A673 (cell line): ENCODE measurements at regions not wholly inside any gene's neighbourhood (a gene's known extent, or its start where the extent isn't known, plus 50 kb on each side); places are given as distances from the start of the nearest gene placed in this dataset.
"Not testable (repeated sequence)": the region's sequence is repeated elsewhere in the genome, so short reads cannot be mapped to it uniquely, and the experiment has no call there.

ENCODE experiments used
- BruUV-seq: library from RNA; stranded (reverse); fragments of 400-500 nt; replicated peaks from 2 replicates; lab custom pipeline; 2021; lab: Mats Ljungman, UMichigan
- CTCF ChIA-PET: fragments of 300-600 bp; sonication (Branson Sonifier 250); formaldehyde crosslinking; loops from one replicate; lab custom pipeline; 2022; ENCODE audit warnings: antibody characterized with exemption; lab: Charles Lee
- POLR2A ChIA-PET: fragments of 300-600 bp; sonication (Branson Sonifier 250); formaldehyde crosslinking; loops from one replicate; lab custom pipeline; 2022; ENCODE audit warnings: antibody characterized with exemption; ENCODE audit not compliant: low non-redundant PET; lab: Charles Lee
- DNase-seq: peaks from one replicate; pipeline ENCODE4 v3.0.0-alpha.2; 2015; ENCODE audit warnings: low spot score
- H3K27ac ChIP-seq: fragments of 200-600 bp; sonication (generic); 2 replicates; pipeline ENCODE4 v1.5.1; 2016; ENCODE audit warnings: mixed run types, low read depth, mild to moderate bottlenecking, mixed read lengths, antibody characterized with exemption, low read length; ENCODE audit not compliant: poor library complexity, severe bottlenecking
- H3K27me3 ChIP-seq: fragments of 200-600 bp; sonication (generic); replicated peaks from 2 replicates; pipeline ENCODE4 v1.6.1; 2017; ENCODE audit warnings: mixed run types, low read depth, mild to moderate bottlenecking, mixed read lengths, antibody characterized with exemption, low read length; ENCODE audit not compliant: insufficient read depth, poor library complexity
- H3K36me3 ChIP-seq: fragments of 200-600 bp; sonication (generic); 2 replicates; pipeline ENCODE4 v1.6.1; 2016; ENCODE audit warnings: mixed run types, mild to moderate bottlenecking, mixed read lengths, antibody characterized with exemption, low read length; ENCODE audit not compliant: insufficient read depth, poor library complexity, severe bottlenecking
- H3K4me1 ChIP-seq: fragments of 200-600 bp; sonication (generic); 2 replicates; pipeline ENCODE4 v1.6.1; 2017; ENCODE audit warnings: mixed run types, mild to moderate bottlenecking, mixed read lengths, antibody characterized with exemption, low read length; ENCODE audit not compliant: insufficient read depth, poor library complexity, severe bottlenecking
- H3K4me3 ChIP-seq: fragments of 200-600 bp; sonication (generic); 2 replicates; pipeline ENCODE4 v1.5.1; 2016; ENCODE audit warnings: low read depth, mixed run types, mild to moderate bottlenecking, mixed read lengths, low read length; ENCODE audit not compliant: poor library complexity, severe bottlenecking
- H3K9me3 ChIP-seq: fragments of 200-600 bp; sonication (generic); 2 replicates; pipeline ENCODE4 v1.6.1; 2016; ENCODE audit warnings: mixed run types, low read depth, mild to moderate bottlenecking, mixed read lengths, antibody characterized with exemption, low read length; ENCODE audit not compliant: poor library complexity, severe bottlenecking
- CTCF ChIP-seq: fragments of 300-800, 200-600 bp; sonication (generic); conservative IDR thresholded peaks from 2 replicates; pipeline ENCODE4 v1.5.1; 2017; ENCODE audit warnings: low read depth, mild to moderate bottlenecking, antibody characterized with exemption, low read length, moderate library complexity, mixed read lengths
- EZH2 ChIP-seq: fragments of 200-600 bp; sonication (generic); IDR thresholded peaks from 2 replicates; pipeline ENCODE4 v1.6.1; 2017; ENCODE audit warnings: borderline replicate concordance, low read depth, mild to moderate bottlenecking, mixed read lengths, antibody characterized with exemption, low read length; ENCODE audit not compliant: poor library complexity, severe bottlenecking
- intact Hi-C: fragments of 100-400 bp; cut with micrococcal nuclease; formaldehyde crosslinking; loops from one replicate; pipeline ENCODE4 v1.10.0; 2022; ENCODE audit not compliant: unreplicated experiment

GRCh38 chr2:44087714-44088092, 81.0 kb upstream of the PPM1B start:
- TF ChIP-seq EZH2 (no peak), CTCF (no peak)
- no peak for DNase-seq
- H3K4me1 ChIP-seq = no peaks in the 10 kb centered on the region
- ChIA-PET CTCF (interaction anchor here (1.2 kb wide), 1 partner anchor 44 kb away, joined by 3 read pairs; no protein-coding TSS in a partner anchor), POLR2A (interaction anchor here (0.6 kb wide), 1 partner anchor 1578 kb away, joined by 3 read pairs; no protein-coding TSS in a partner anchor)
- no TSS peak for BruUV-seq
- peak overlapping the region; percentile 41 for H3K4me3 ChIP-seq
- no peaks in the 10 kb centered on the region for H3K36me3 ChIP-seq
- intact Hi-C loops = loop anchor here (1.0 to 10.0 kb wide), 3 partner anchors 157 to 887 kb away; no protein-coding TSS in a partner anchor
- no peaks in the 10 kb centered on the region for H3K27me3 ChIP-seq
- H3K9me3 ChIP-seq = no peaks in the 10 kb centered on the region
- no peak overlapping the region for H3K27ac ChIP-seq

DNA sequence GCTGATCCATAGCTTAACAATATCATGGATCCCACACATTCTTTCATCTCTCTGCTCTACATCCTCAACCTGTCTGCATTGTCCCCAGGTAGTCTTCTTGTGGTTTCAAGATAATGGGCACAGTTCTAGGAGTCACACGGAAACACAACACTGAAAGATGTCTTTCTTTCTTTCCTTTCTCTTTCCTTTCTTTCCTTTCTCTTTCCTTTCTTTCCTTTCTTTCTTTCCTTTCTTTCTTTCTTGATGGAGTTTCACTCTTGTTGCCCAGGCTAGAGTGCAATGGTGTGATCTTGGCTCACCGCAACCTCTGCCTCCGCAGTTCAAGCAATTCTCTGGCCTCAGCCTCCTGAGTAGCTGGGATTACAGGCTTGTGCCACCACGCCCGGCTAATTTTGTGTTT, 76.2 kb upstream of the PPM1B start:
- H3K4me1 ChIP-seq, H3K36me3 ChIP-seq, DNase-seq, POLR2A ChIA-PET, BruUV-seq, H3K27ac ChIP-seq, CTCF ChIA-PET, H3K4me3 ChIP-seq, H3K27me3 ChIP-seq, H3K9me3 ChIP-seq, intact Hi-C loops: not testable (repeated sequence)

- TF ChIP-seq EZH2 (no peak), CTCF (no peak)
- CTCF ChIA-PET = no interaction called here
- no peak overlapping the region for H3K4me3 ChIP-seq
- DNase-seq = no peak
- H3K9me3 ChIP-seq = no peaks in the 10 kb centered on the region
- H3K36me3 ChIP-seq = no peaks in the 10 kb centered on the region
- H3K4me1 ChIP-seq = no peaks in the 10 kb centered on the region
- no peak overlapping the region for H3K27ac ChIP-seq
- intact Hi-C loops = no loop called here
- POLR2A ChIA-PET = no interaction called here
- no peaks in the 10 kb centered on the region for H3K27me3 ChIP-seq
- no TSS peak for BruUV-seq
Measured at GRCh38 chr2:44093970-44094369, 74.7 kb upstream of the PPM1B start.

DNA sequence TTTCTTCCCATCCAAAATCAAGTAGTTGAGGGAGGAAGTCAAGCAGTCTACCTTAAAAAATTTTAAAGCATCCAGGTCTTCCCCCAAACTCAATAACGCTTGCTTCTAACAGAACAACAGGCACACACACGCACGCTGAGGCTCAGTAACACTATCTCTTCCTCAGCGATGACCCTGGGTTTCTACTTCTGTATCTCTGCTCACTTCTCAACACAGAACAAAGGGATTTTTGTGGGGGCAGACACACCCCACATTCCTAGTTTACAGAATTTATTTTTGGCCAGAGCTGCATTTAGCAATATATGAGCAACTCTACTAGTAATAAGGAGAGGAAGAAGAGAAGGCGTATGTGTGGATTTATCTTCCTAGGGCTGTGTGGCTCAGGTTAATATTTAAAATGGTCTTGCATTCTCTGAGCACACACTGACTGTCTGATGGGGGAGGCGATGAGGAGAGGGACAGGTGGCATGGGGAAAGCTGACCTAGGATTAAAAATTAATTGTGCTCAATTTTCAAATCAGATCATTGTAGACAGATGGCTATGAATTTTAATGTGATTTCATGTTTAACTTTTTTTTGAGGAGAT, 71.3 kb upstream of the PPM1B start:
- BruUV-seq = no TSS peak
- Histone ChIP-seq H3K9me3 (no peaks in the 10 kb centered on the region), H3K27me3 (no peaks in the 10 kb centered on the region), H3K4me3 (no peak overlapping the region), H3K27ac (no peak overlapping the region), H3K4me1 (no peaks in the 10 kb centered on the region), H3K36me3 (no peaks in the 10 kb centered on the region)
- no peak for TF ChIP-seq CTCF
- no peak for TF ChIP-seq EZH2
- CTCF ChIA-PET = no interaction called here
- intact Hi-C loops = no loop called here
- POLR2A ChIA-PET = no interaction called here
- no peak for DNase-seq
